GM12878 (cell line): ENCODE measurements at regions not wholly inside any gene's neighbourhood (a gene's known extent, or its start where the extent isn't known, plus 50 kb on each side); places are given as distances from the start of the nearest gene placed in this dataset.

Experiments
- ATAC-seq: fragments of 200-7000 bp; cut with Tn5 transposase; 3 replicates; pipeline ENCODE4 v1.9.1; 2020; ENCODE audit warnings: mild to moderate bottlenecking, moderate library complexity
- BruUV-seq: library from RNA; stranded (reverse); fragments of 400-500 nt; replicated peaks from 2 replicates; lab custom pipeline; 2021; lab: Mats Ljungman, UMichigan
- CTCF ChIA-PET: fragments of 300-600 bp; sonication (Branson Sonifier 250); formaldehyde crosslinking; extraction: SDS; loops from one replicate; lab custom pipeline; 2021; ENCODE audit warnings: inconsistent platforms; lab: Yijun Ruan, JAX
- POLR2A ChIA-PET: fragments of 350-600 bp; formaldehyde crosslinking; extraction: SDS; loops from one replicate; lab custom pipeline; 2021; ENCODE audit warnings: inconsistent platforms; lab: Charles Lee
- RAD21 ChIA-PET: fragments of 300-600 bp; sonication (Branson Sonifier 250); formaldehyde crosslinking; loops from one replicate; lab custom pipeline; 2023; ENCODE audit warnings: antibody characterized with exemption; ENCODE audit not compliant: unreplicated experiment; lab: Charles Lee
- SMC1A ChIA-PET: fragments of 300-600 bp; sonication (Branson Sonifier 250); formaldehyde crosslinking; loops from one replicate; lab custom pipeline; 2023; ENCODE audit not compliant: unreplicated experiment, uncharacterized antibody; lab: Charles Lee
- DNase-seq: peaks from one replicate; pipeline ENCODE4 v3.0.0-alpha.2; 2011; ENCODE audit warnings: low read depth, low spot score
- FAIRE-seq: peaks from 3 replicates; lab custom pipeline; 2011; peaks lifted over from hg19 to GRCh38; lab: Jason Lieb, UNC
- H2AFZ ChIP-seq: 2 replicates; pipeline ENCODE4 v1.6.0; 2011; ENCODE audit warnings: low read depth, low read length, control low read depth; ENCODE audit not compliant: control insufficient read depth
- H3K27ac ChIP-seq: 2 replicates; pipeline ENCODE4 v1.5.1; 2011; ENCODE audit warnings: control low read depth; ENCODE audit not compliant: control insufficient read depth, insufficient read depth
- H3K27me3 ChIP-seq, 2 experiments: replicated peaks in 1 of 2; 2 replicates each; pipeline versions ENCODE4 v1.6.0 to v1.6.1; 2011; ENCODE audit warnings: low read length in 1 of 2; ENCODE audit not compliant: control insufficient read depth in 2 of 2, insufficient read depth in 2 of 2
- H3K36me3 ChIP-seq, 2 experiments: 2 replicates each; pipeline ENCODE4 v1.5.1; 2011; ENCODE audit warnings: low read length in 1 of 2; ENCODE audit not compliant: control insufficient read depth in 2 of 2, insufficient read depth in 2 of 2
- H3K4me1 ChIP-seq: 2 replicates; pipeline ENCODE4 v1.6.1; 2011; ENCODE audit warnings: mild to moderate bottlenecking, low read length, moderate library complexity, mixed read lengths; ENCODE audit not compliant: control insufficient read depth, insufficient read depth
- H3K4me2 ChIP-seq: 2 replicates; pipeline ENCODE4 v1.6.0; 2011; ENCODE audit warnings: control low read depth; ENCODE audit not compliant: control insufficient read depth, insufficient read depth
- H3K4me3 ChIP-seq: fragments of 200-600 bp; sonication (generic); 2 replicates; pipeline ENCODE4 v1.5.1; 2016
- H3K79me2 ChIP-seq: 2 replicates; pipeline ENCODE4 v1.6.0; 2011; ENCODE audit warnings: low read length; ENCODE audit not compliant: control insufficient read depth, insufficient read depth
- H3K9ac ChIP-seq: 2 replicates; pipeline ENCODE4 v1.8.0; 2011; ENCODE audit warnings: low read length, control low read depth, mixed read lengths; ENCODE audit not compliant: control insufficient read depth, insufficient read depth
- H3K9me3 ChIP-seq: replicated peaks from 3 replicates; pipeline ENCODE4 v1.5.1; 2011; ENCODE audit warnings: mild to moderate bottlenecking, low read length; ENCODE audit not compliant: control insufficient read depth, insufficient read depth
- H4K20me1 ChIP-seq: 2 replicates; pipeline ENCODE4 v1.6.0; 2011; ENCODE audit not compliant: control insufficient read depth, insufficient read depth
- ATF2 ChIP-seq: IDR thresholded peaks from 2 replicates; pipeline ENCODE4 v1.6.1; 2012; ENCODE audit warnings: low read length, inconsistent platforms
- BCL11A ChIP-seq: IDR thresholded peaks from 2 replicates; pipeline ENCODE4 v1.6.1; 2011; ENCODE audit warnings: low read depth, low read length
- CHD1 ChIP-seq: IDR thresholded peaks from 2 replicates; pipeline ENCODE4 v1.6.1; 2012; ENCODE audit warnings: low read depth, low read length, improper control_type of control experiment
- CREB1 ChIP-seq: IDR thresholded peaks from 2 replicates; pipeline ENCODE4 v1.6.1; 2012; ENCODE audit warnings: low read depth, mild to moderate bottlenecking, inconsistent platforms
- EP300 ChIP-seq, 2 experiments: fragments of 150-350 bp in 1 of 2; IDR thresholded peaks; 2 replicates each; pipeline ENCODE4 v1.6.1; 2011 to 2012; ENCODE audit warnings: low read depth in 2 of 2, low read length in 2 of 2, borderline replicate concordance in 1 of 2, improper control_type of control experiment in 1 of 2, inconsistent platforms in 1 of 2; ENCODE audit not compliant: control insufficient read depth in 1 of 2
- HCFC1 ChIP-seq: fragments of 150-350 bp; IDR thresholded peaks from 2 replicates; pipeline ENCODE4 v1.6.1; 2014; ENCODE audit warnings: low read length
- HDAC6 ChIP-seq: fragments of 200-600 bp; sonication (generic); IDR thresholded peaks from one replicate; pipeline ENCODE4 v1.8.0; 2017; ENCODE audit warnings: antibody characterized with exemption; ENCODE audit not compliant: unreplicated experiment
- MEF2B ChIP-seq: fragments of 450-650 bp; IDR thresholded peaks from 2 replicates; pipeline ENCODE4 v1.6.1; 2018; ENCODE audit warnings: mild to moderate bottlenecking, moderate library complexity; ENCODE audit not compliant: partially characterized antibody, poor library complexity, severe bottlenecking
- SIN3A ChIP-seq: IDR thresholded peaks from 2 replicates; pipeline ENCODE4 v1.6.1; 2012; ENCODE audit warnings: low read depth, low read length, improper control_type of control experiment
- SMARCA5 ChIP-seq: fragments of 450-650 bp; IDR thresholded peaks from 2 replicates; pipeline ENCODE4 v1.6.1; 2017; ENCODE audit warnings: mild to moderate bottlenecking
- SREBF1 ChIP-seq: IDR thresholded peaks from 2 replicates; pipeline ENCODE4 v1.6.1; 2012; ENCODE audit warnings: mild to moderate bottlenecking, low read length
- SRF ChIP-seq, 2 experiments: IDR thresholded peaks; 2 replicates each; pipeline ENCODE4 v1.6.1; 2011; ENCODE audit warnings: low read depth in 2 of 2, low read length in 2 of 2, mild to moderate bottlenecking in 1 of 2, moderate library complexity in 1 of 2
- TBL1XR1 ChIP-seq: IDR thresholded peaks from 2 replicates; pipeline ENCODE4 v1.6.1; 2012; ENCODE audit warnings: low read depth, low read length, improper control_type of control experiment
- YY1 ChIP-seq: IDR thresholded peaks from 2 replicates; pipeline ENCODE4 v1.6.1; 2011; ENCODE audit warnings: low read depth, mild to moderate bottlenecking, low read length
- ZBTB4 ChIP-seq: fragments of 450-650 bp; formaldehyde crosslinking; IDR thresholded peaks from 2 replicates; pipeline ENCODE4 v1.4.0; 2022; ENCODE audit warnings: mild to moderate bottlenecking, moderate library complexity
- WGBS: methylation state at CpG from one replicate; pipeline ENCODE4 v1.1.6; 2016; ENCODE audit warnings: low lambda C conversion rate; ENCODE audit not compliant: insufficient replicate concordance, insufficient coverage; ENCODE audit errors: missing lambda C conversion rate; 5-methylcytosine and 5-hydroxymethylcytosine counted together
- in situ Hi-C: fragments of 300-500 bp; cut with MboI; formaldehyde crosslinking; loops from 9 replicates; pipeline ENCODE4 v1.14.3; 2018; ENCODE audit warnings: mixed read lengths
- intact Hi-C: fragments of 100-400 bp; cut with micrococcal nuclease; formaldehyde crosslinking; loops from one replicate; pipeline ENCODE4 v1.14.2; 2022; ENCODE audit not compliant: unreplicated experiment
- TF ChIP-seq, protein P1 (sequence below): IDR thresholded peaks from 2 replicates; pipeline ENCODE4 v1.6.1; 2012; ENCODE audit warnings: low read depth, low read length, improper control_type of control experiment
- TF ChIP-seq, protein P2 (sequence below): IDR thresholded peaks from 2 replicates; pipeline ENCODE4 v1.6.1; 2011; ENCODE audit warnings: low read depth, mild to moderate bottlenecking, low read length, moderate library complexity, borderline replicate concordance; ENCODE audit errors: extremely low read depth
- TF ChIP-seq, protein P3 (sequence below): IDR thresholded peaks from 2 replicates; pipeline ENCODE4 v1.6.1; 2011; ENCODE audit warnings: borderline replicate concordance, low read depth, mild to moderate bottlenecking, moderate library complexity, mixed read lengths, low read length; ENCODE audit not compliant: insufficient read depth; ENCODE audit errors: extremely low read length

DNA sequence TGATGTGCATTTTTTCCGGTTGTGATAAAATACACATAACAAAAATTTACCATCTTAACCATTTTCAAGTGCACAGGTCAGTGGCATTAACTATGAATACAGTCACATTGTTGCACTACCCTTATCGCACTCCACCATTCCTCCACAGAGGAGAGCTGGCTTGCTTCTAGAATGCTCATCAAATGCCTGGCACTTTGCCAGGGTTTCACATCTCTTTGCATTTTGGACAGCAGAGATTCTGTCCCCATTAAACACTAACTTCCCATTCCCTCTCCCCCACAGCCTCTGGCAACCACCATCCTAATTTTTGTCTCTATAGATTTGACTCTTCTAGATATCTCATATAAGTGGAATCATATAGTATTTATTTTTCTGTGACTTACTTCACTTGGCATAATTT lies 165.0 kb downstream of the ASB1 start:
- ChIA-PET POLR2A (no interaction called here), CTCF (no interaction called here), RAD21 (no interaction called here), SMC1A (no interaction called here)
- H2AFZ ChIP-seq: no peak overlapping the region
- WGBS: 64% methylated on average over 2 of the region's 2 CpGs
- no peak overlapping the region for H3K4me3 ChIP-seq
- H3K9me3 ChIP-seq: no peaks in the 10 kb centered on the region
- H3K36me3 ChIP-seq: no peaks in the 10 kb centered on the region
- no peak for TF ChIP-seq EP300 (IDR thresholded peaks at IDR 0.05; ENCODE audit: borderline replicate concordance in 1 of 2, control insufficient read depth in 1 of 2, low read depth in 2 of 2, low read length in 2 of 2)
- TF ChIP-seq CHD1: no peak
- TF ChIP-seq ZBTB4: no peak
- no peak for TF ChIP-seq CREB1
- TF ChIP-seq BCL11A: no peak
- TF ChIP-seq, protein P1, sequence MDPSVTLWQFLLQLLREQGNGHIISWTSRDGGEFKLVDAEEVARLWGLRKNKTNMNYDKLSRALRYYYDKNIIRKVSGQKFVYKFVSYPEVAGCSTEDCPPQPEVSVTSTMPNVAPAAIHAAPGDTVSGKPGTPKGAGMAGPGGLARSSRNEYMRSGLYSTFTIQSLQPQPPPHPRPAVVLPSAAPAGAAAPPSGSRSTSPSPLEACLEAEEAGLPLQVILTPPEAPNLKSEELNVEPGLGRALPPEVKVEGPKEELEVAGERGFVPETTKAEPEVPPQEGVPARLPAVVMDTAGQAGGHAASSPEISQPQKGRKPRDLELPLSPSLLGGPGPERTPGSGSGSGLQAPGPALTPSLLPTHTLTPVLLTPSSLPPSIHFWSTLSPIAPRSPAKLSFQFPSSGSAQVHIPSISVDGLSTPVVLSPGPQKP: no peak
- no peak for TF ChIP-seq HCFC1
- TF ChIP-seq SMARCA5: no peak
- no peak for TF ChIP-seq SRF (IDR thresholded peaks at IDR 0.05; ENCODE audit: low read depth in 2 of 2, low read length in 2 of 2)
- TF ChIP-seq MEF2B: no peak
- TF ChIP-seq SIN3A: no peak
- no peak for TF ChIP-seq YY1
- no peak for TF ChIP-seq HDAC6
- no peak for TF ChIP-seq TBL1XR1
- TF ChIP-seq, protein P2, sequence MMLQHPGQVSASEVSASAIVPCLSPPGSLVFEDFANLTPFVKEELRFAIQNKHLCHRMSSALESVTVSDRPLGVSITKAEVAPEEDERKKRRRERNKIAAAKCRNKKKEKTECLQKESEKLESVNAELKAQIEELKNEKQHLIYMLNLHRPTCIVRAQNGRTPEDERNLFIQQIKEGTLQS: no peak
- TF ChIP-seq SREBF1: no peak
- TF ChIP-seq, protein P3, sequence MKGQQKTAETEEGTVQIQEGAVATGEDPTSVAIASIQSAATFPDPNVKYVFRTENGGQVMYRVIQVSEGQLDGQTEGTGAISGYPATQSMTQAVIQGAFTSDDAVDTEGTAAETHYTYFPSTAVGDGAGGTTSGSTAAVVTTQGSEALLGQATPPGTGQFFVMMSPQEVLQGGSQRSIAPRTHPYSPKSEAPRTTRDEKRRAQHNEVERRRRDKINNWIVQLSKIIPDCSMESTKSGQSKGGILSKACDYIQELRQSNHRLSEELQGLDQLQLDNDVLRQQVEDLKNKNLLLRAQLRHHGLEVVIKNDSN: no peak
- no peak for TF ChIP-seq ATF2
- intact Hi-C loops (no loop called here), in situ Hi-C loops (no loop called here)
- BruUV-seq: no TSS peak
- DNase-seq (no peak), FAIRE-seq (no peak), ATAC-seq (no peak)
- no peaks in the 10 kb centered on the region for H4K20me1 ChIP-seq
- no peaks in the 10 kb centered on the region for H3K4me1 ChIP-seq
- H3K9ac ChIP-seq: no peak overlapping the region
- H3K27me3 ChIP-seq: no peaks in the 10 kb centered on the region
- no peaks in the 10 kb centered on the region for H3K79me2 ChIP-seq
- no peak overlapping the region for H3K4me2 ChIP-seq
- H3K27ac ChIP-seq: no peak overlapping the region
